Activated effector memory CD4-positive, alpha-beta T cell treated with Interleukin-2 at 50 U/mL for 16 hours (primary cell): ENCODE measurements at regions not wholly inside any gene's neighbourhood (a gene's known extent, or its start where the extent isn't known, plus 50 kb on each side); places are given as distances from the start of the nearest gene placed in this dataset.

Experiments
- DNase-seq: peaks from one replicate; pipeline ENCODE4 v3.0.0-alpha.2; 2020

DNA sequence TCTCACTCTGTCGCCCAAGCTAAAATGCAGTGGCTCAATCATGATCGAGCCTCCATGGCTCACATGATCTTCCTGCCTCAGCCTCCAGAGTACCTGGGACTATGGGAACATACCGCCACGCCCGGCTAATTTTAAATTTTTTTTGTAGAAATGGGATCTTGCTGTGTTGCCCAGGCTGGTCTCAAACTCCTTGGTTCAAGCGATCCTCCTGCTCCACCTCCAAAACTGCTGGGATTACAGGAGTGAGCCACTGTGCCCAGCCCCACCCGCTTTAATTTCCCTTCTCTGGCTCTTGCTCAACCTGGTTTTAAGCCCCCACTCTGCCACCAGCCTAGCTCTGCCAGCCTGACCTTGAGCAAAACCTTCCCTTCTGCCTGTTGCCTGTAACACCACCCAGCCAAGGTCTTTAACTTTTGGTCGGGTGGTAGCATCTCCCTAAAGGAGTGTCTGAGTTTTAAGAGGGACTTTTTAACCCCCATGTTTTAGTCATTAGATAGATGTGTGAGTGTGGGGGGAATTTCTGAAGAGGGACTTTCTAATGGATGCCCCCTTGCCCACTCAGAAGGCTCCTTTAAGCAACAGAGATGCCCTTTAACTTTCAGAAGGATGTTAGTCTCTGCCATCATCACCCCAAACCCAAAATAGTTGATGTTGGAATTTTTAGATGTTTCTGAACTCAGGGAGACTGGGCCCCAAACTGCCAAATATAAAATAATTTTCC lies 71.8 kb upstream of the FOXP4 start:
- no peak for DNase-seq

DNA sequence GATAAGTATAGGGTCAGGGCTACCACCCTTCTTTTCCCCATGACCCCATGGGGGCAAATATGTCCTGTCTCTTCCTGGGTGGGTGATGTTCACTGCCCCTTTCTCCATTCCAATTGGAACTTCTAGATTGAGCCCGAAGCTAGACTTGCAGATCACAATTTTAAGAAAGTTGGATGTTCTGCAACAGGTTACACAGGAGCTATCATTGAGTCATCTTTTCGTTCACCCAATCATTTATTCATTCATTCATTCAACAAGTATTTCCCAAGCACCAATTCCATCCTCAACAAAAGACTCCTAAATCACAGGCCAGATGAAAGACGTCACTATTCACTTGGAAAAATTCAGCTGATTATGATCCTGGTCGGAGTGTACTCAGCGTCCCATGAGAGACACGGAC lies 71.0 kb upstream of the FOXP4 start:
- DNase-seq, result no peak

DNA sequence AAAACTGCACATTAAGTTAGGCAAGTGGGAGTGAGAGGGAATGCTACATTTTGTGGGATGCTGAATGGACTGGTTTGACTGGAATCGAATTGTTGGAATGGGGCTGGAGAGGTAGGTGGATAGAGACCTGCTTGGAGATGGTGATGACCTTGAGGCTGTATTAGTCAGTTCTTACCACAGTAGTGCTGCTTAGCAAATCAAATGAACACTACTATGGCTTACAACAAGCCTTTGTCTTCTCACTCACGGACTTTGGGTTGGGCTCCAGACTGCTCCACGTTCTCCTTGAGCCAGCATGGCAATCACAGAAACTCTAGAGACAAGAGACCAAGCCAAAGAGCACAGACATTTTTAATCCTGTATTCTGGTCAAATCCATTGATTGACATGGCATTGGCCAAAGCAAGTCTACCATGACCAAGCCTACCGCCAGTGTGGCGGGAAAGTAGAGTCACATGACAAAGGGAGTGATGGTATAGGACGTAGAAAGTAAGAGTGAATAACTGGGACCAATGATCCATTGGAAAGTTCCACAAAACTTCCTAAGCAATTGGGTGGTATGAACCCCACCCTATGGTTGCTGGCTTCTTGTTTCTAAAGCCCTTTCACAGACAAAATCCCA lies 70.3 kb upstream of the FOXP4 start:
- no peak for DNase-seq

DNA sequence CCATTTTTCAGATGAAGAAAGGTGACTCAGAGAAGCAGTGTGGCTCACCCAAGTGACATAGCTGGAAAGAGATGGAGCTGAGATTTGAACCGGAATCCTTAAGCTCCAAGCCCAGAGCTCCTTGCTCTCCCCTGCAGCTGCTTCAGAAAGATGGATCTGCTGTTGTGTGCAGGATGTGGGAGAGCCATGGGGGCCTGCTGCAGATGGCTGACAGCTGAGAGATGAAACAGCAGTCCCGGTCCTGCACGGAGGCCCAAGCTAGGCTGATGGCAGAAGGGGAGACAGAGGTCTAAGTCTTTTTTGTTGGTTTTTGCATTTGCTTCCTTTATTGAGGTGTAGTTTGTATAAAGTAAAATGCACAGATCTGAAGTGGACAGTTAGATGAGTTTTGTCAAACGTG lies 69.8 kb upstream of the FOXP4 start:
- no peak for DNase-seq

DNA sequence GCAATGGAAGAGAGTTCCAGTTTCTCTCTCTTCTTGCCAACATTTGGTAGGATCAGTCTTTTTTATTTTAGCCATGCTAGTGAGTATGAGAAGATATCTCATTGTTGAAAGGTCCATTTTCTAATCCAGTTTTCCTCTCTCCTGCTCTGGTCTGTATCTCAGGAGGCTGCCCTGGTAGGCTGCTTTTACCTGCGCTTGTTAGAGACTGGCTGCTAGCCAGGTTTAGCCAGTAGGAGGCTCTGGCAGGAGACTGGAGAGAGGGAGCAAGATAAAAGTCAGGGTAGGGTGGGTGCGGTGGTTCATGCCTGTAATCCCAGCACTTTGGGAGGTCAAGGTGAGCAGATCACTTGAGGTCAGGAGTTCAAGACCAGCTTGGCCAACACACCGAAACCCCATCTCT lies 68.6 kb upstream of the FOXP4 start:
- DNase-seq, result no peak

DNA sequence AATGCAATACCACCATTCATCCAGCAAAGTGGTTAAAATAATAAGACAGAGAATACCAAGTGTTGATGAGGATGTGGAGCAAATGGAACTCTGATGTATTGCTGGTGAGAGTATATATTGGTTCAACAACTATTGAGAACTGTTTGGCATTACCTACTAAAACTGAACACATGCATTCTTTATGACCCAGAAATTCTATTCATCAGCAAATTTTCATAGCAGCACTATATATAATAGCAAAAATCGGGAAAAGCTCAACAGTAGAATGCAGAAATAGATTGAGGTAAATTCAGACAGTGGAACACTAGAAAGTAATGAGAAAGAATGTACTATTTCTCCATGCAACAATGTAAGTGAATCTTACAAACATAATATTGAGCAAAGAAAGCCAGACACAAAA lies 62.2 kb upstream of the FOXP4 start:
- no peak for DNase-seq

DNA sequence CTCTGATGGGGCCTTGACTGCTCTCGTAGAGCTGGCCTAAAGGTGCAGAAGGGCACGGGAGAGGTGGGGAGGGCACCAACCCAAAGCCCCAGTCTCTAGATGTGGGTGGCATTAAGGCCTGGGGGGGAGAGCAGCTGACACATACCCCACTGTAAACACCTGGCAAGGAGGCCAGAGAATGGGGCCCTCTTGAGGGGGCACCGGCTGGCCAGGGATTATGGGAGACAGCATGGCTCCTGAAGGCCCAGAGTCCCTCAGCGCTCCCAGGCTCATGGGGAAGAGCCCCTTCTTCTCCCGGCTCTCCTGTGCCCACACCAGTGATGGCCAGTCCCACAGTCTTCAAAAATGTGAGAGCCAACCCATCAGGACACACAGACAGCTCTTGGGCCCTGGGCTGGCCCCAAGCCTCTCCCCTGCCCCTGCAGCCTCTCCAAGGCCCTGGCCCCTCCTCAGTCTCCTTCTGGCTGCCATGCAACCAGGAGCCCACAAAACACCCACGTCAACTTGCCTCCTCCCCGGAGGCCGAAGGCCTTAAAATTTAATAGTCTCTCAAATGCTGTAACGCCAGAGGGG lies 58.2 kb upstream of the FOXP4 start:
- no peak for DNase-seq

DNA sequence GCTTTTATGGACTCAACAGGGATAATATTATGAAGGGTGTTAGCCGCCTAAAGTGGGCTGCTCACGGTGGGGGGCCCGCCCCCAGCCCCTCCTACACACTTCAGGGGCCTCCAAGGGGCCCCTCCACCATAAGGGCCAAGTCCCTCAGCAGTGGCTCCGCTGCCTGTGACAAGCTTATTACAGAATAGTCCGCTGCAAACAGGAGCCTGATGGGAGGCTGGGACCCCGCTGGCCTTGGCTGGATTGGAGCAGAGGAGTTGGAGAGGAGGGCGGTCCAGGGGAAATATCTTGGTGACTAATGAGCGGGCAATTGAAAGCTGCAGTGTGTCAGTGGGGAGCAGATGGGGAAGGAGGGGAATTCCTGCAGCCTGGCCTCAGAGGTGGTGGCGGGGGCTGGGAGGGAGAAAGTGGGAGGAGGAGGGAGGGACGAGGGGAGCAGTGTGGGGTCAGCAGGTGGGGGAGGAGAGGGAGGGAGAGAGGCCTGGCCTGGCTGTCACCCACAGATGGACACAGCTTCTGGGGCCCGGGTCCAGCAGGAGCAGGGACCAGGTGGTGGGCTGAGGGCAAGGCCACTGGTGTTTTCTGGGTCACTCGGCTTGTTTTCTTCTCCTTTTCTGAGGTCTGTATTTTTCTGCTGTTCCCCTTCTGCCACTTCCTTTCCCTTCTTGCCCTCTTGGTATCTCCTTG lies 57.6 kb upstream of the FOXP4 start:
- DNase-seq, result no peak

DNA sequence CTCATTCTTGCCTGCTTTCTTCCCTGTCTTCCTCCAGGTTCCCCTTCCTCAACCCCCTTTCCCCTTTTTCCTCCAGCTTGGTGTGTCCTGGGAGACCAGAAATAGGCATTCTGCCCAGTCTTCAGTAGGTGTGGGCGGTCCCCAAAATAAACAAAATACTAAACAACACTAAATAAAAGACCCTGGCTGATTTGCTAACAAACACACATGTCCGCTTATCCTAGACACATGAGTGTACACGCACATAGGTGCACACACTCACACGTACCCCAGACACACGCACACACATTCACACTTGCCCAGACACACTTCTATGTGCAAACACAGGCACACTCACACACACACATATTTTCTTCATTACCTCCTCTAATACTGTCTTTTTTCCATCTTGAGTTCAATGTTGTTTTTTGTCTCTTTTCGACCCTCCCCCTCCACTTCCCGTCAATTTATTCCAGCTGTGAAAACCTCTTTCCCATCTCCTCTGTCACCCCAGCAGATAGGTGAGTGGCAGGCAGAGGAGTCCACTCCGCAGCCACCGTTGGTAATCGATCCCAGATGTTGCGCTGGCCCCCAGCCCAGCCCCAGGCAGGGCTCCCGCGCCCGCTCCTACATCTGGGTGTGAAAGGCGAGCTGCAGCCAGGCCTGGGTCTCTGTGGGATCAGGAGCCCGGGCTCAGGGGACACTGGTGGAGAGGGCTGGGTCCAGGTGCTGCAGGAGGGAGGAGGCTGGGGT lies 56.9 kb upstream of the FOXP4 start:
- no peak for DNase-seq

DNA sequence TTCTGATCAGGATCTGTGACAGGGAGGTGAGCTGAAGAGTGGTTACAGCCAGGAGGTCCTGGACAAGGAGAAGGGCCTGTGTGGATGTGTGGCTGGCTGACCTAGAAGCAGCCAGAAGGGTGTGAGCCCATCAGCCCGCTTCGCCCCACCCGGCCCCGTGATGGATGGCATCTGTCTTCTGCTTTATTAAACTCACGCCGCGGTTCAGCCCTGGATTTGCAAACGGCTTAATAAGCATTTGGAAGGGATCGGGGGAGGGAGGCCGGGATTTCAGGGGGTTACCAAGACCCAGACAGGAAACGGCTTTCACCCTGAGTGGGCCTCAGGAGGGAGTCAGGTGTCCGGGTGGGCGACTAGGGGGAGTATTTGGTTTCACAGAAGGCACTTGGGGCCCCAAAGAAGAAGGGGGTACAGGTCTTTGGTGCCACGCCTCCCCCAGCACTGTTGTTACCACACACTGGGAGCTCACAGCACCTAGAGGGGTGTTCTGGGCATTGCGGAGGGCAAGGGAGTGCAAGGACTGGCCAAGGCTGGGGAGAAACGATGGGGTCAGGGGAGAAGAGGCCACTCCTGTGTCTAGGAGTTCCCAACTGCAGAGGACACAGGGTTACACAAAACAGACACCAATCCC lies 53.8 kb upstream of the FOXP4 start:
- DNase-seq, result no peak

DNA sequence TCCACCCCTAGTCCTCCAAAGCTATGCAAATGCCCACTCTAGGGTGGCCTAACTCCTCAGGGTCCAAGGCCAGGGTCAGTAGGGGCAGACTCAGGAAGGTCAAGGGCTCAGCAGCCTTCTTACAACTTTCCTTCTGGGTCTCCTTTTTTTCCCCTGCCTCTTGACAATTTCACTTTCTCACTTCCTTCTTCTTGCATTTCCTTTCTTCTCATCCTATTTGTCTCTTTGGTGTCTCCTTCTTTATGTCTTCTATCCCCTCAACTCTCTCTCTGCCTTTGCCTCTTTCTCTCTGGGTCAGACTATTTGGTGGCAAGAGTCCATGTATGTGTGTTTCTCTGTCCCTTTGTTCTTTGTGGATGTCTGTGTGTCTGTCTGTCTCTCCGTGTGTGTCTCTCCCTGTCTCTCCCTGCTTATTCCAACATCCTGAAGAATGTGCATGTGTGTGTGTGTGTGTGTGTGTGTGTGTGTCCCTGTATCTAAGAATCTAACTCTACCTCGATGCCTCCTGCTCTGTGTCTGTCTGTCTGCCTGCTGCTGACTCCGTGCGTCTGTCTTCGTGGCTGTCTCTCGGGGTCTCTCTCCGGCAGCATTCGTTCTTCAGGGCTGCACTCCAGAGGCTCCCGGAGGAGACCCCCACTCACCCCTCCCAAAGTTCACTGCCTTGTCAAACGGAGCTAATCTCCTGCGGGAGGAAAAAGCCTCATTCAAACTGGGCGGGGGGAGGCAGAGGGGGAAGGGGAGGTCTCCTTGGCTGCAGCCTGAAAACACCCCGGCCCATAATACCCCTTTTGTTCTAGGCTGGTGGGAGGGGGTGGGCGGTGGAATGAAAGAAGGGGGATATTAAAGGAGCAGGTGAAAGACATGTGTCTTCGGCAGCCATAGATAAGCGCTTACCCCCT lies 51.7 kb upstream of the FOXP4 start:
- no peak for DNase-seq
